ENCODE measurements at regions not wholly inside any gene's neighbourhood (a gene's known extent, or its start where the extent isn't known, plus 50 kb on each side); places are given as distances from the start of the nearest gene placed in this dataset.

GRCh38 chr4:41391271-41391670, 134.5 kb downstream of the UCHL1 start:
- H3K4me1 ChIP-seq (ENCODE audit: control insufficient read depth, insufficient read depth, low read length), result no peaks in the 10 kb centered on the region
- ChIA-PET SMC1A (ENCODE audit: uncharacterized antibody, unreplicated experiment) (interaction anchor here (0.6 kb wide), 1 partner anchor 36 kb away, joined by 3 read pairs; no protein-coding TSS in a partner anchor), POLR2A (no interaction called here), RAD21 (ENCODE audit: unreplicated experiment) (no interaction called here), CTCF (no interaction called here)
- H3K4me2 ChIP-seq (ENCODE audit: control insufficient read depth, insufficient read depth), result no peak overlapping the region
- TF ChIP-seq KAT2A (conservative IDR thresholded peaks at IDR 0.05; ENCODE audit: control insufficient read depth, low read depth, low read length) (no peak), IRF5 (IDR thresholded peaks at IDR 0.05; ENCODE audit: borderline replicate concordance) (no peak), HCFC1 (IDR thresholded peaks at IDR 0.05; ENCODE audit: low read length) (no peak), BACH1 (IDR thresholded peaks at IDR 0.05; ENCODE audit: borderline replicate concordance) (no peak), STAT1 (conservative IDR thresholded peaks at IDR 0.05) (no peak), RELB (IDR thresholded peaks at IDR 0.05; ENCODE audit: low read depth) (no peak), EED (IDR thresholded peaks at IDR 0.05; ENCODE audit: low read depth) (no peak), SMC3 (IDR thresholded peaks at IDR 0.05; ENCODE audit: borderline replicate concordance, low read length) (no peak)
- intact Hi-C loops (cut with micrococcal nuclease; ENCODE audit: unreplicated experiment) (no loop called here), in situ Hi-C loops (cut with MboI) (no loop called here)
- H4K20me1 ChIP-seq (ENCODE audit: control insufficient read depth, insufficient read depth), result no peaks in the 10 kb centered on the region
- H3K79me2 ChIP-seq (ENCODE audit: control insufficient read depth, insufficient read depth, low read length), result no peaks in the 10 kb centered on the region
- 0% methylated on average over 2 of the region's 2 CpGs for WGBS (ENCODE audit: insufficient coverage, insufficient replicate concordance, low lambda C conversion rate, missing lambda C conversion rate)
- FAIRE-seq (no peak), DNase-seq (ENCODE audit: low read depth, low spot score) (no peak), ATAC-seq (no peak)
- H3K9ac ChIP-seq (ENCODE audit: control insufficient read depth, insufficient read depth, low read length), result no peak overlapping the region
- no peaks in the 10 kb centered on the region; a peak in 1 of 4 replicates for H3K27me3 ChIP-seq (replicated peaks in 1 of 2; ENCODE audit: control insufficient read depth in 2 of 2, insufficient read depth in 2 of 2, low read length in 1 of 2)
- H3K9me3 ChIP-seq (replicated peaks; ENCODE audit: control insufficient read depth, insufficient read depth, low read length), result no peaks in the 10 kb centered on the region
- BruUV-seq (replicated peaks), result no TSS peak
- no peak overlapping the region for H2AFZ ChIP-seq (ENCODE audit: control insufficient read depth, low read depth, low read length)
- H3K27ac ChIP-seq (ENCODE audit: control insufficient read depth, insufficient read depth), result no peak overlapping the region
- no peak overlapping the region for H3K4me3 ChIP-seq
- H3K36me3 ChIP-seq (ENCODE audit: control insufficient read depth in 2 of 2, insufficient read depth in 2 of 2, low read length in 1 of 2), result no peaks in the 10 kb centered on the region
